ENCODE measurements at regions not wholly inside any gene's neighbourhood (a gene's known extent, or its start where the extent isn't known, plus 50 kb on each side); places are given as distances from the start of the nearest gene placed in this dataset.
"Not testable (repeated sequence)": the region's sequence is repeated elsewhere in the genome, so short reads cannot be mapped to it uniquely, and the experiment has no call there.

DNA sequence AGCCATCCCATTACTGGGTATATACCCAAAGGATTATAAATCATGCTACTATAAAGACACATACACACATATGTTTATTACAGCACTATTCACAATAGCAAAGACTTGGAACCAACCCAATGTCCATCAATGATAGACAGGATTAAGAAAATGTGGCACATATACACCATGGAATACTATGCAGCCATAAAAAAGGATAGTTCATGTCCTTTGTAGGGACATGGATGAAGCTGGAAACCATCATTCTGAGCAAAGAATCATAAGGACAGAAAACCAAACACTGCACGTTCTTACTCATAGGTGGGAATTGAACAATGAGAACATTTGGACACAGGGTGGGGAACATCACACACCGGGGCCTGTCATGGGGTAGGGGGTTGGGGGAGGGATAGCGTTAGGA lies 60.3 kb upstream of the NMU start:
- H3K4me3 ChIP-seq (ENCODE audit: low read length); H3K9me2 ChIP-seq (replicated peaks; ENCODE audit: low read length); H2AFZ ChIP-seq (ENCODE audit: low read length); BruUV-seq (replicated peaks); POLR2A ChIA-PET (ENCODE audit: unreplicated experiment); H3K36me3 ChIP-seq (ENCODE audit: low read depth, low read length); H3K79me2 ChIP-seq (ENCODE audit: low read length); H3K4me2 ChIP-seq (ENCODE audit: low read length); intact Hi-C loops (cut with micrococcal nuclease); H3K9me3 ChIP-seq (ENCODE audit: low read length); DNase-seq; H3K9ac ChIP-seq (ENCODE audit: low read length); H3K27ac ChIP-seq (ENCODE audit: low read length); H3K4me1 ChIP-seq (ENCODE audit: insufficient read depth, low read length); ATAC-seq; H3K27me3 ChIP-seq (ENCODE audit: low read length); H4K20me1 ChIP-seq (ENCODE audit: low read length); H3F3A ChIP-seq (ENCODE audit: low read length, unreplicated experiment); CTCF ChIA-PET: not testable (repeated sequence)

- Histone ChIP-seq H2AFZ (ENCODE audit: low read length) (no peak overlapping the region), H3K27me3 (ENCODE audit: low read length) (peaks cover 14% of the 10 kb centered on the region), H3K9me3 (ENCODE audit: low read length) (no peaks in the 10 kb centered on the region), H3K4me3 (ENCODE audit: low read length) (no peak overlapping the region), H4K20me1 (ENCODE audit: low read length) (no peaks in the 10 kb centered on the region), H3F3A (ENCODE audit: low read length, unreplicated experiment) (no peaks in the 10 kb centered on the region), H3K9ac (ENCODE audit: low read length) (no peak overlapping the region), H3K27ac (ENCODE audit: low read length) (no peak overlapping the region), H3K4me1 (ENCODE audit: insufficient read depth, low read length) (no peaks in the 10 kb centered on the region), H3K4me2 (ENCODE audit: low read length) (no peak overlapping the region), H3K36me3 (ENCODE audit: low read depth, low read length) (no peaks in the 10 kb centered on the region), H3K9me2 (replicated peaks; ENCODE audit: low read length) (no peaks in the 10 kb centered on the region), H3K79me2 (ENCODE audit: low read length) (no peaks in the 10 kb centered on the region)
- intact Hi-C loops (cut with micrococcal nuclease) = no loop called here
- no TSS peak for BruUV-seq (replicated peaks)
- TF ChIP-seq EZH2phosphoT487 (IDR thresholded peaks at IDR 0.05; ENCODE audit: borderline replicate concordance, low read length) = no peak
- TF ChIP-seq CTCF (conservative IDR thresholded peaks at IDR 0.05; ENCODE audit: low read depth, low read length) = no peak
- no peak for TF ChIP-seq EZH2 (IDR thresholded peaks at IDR 0.05; ENCODE audit: low read length, unreplicated experiment)
- no peak for DNase-seq
- ChIA-PET CTCF (no interaction called here), POLR2A (ENCODE audit: unreplicated experiment) (no interaction called here)
- ATAC-seq = no peak
These were observed 70.4 kb upstream of the NMU start for GRCh38 chr4:55706541-55706940.

GRCh38 chr4:55707507-55707906 lies 71.4 kb upstream of the NMU start:
- TF ChIP-seq EZH2 (IDR thresholded peaks at IDR 0.05; ENCODE audit: low read length, unreplicated experiment) (no peak), CTCF (conservative IDR thresholded peaks at IDR 0.05; ENCODE audit: low read depth, low read length) (no peak), EZH2phosphoT487 (IDR thresholded peaks at IDR 0.05; ENCODE audit: borderline replicate concordance, low read length) (no peak)
- H3K9me3 ChIP-seq (ENCODE audit: low read length) = no peaks in the 10 kb centered on the region
- no peak for ATAC-seq
- no peaks in the 10 kb centered on the region for H3F3A ChIP-seq (ENCODE audit: low read length, unreplicated experiment)
- BruUV-seq (replicated peaks) = no TSS peak
- no peaks in the 10 kb centered on the region for H3K4me1 ChIP-seq (ENCODE audit: insufficient read depth, low read length)
- CTCF ChIA-PET = no interaction called here
- no peak overlapping the region for H3K4me3 ChIP-seq (ENCODE audit: low read length)
- H3K9me2 ChIP-seq (replicated peaks; ENCODE audit: low read length) = no peaks in the 10 kb centered on the region
- no peaks in the 10 kb centered on the region for H4K20me1 ChIP-seq (ENCODE audit: low read length)
- no peaks in the 10 kb centered on the region for H3K36me3 ChIP-seq (ENCODE audit: low read depth, low read length)
- POLR2A ChIA-PET (ENCODE audit: unreplicated experiment) = no interaction called here
- peaks cover 8% of the 10 kb centered on the region; the same call in 1 of the 2 replicates for H3K27me3 ChIP-seq (ENCODE audit: low read length)
- no peaks in the 10 kb centered on the region for H3K79me2 ChIP-seq (ENCODE audit: low read length)
- no peak overlapping the region for H3K9ac ChIP-seq (ENCODE audit: low read length)
- peak overlapping the region; percentile 59 for H2AFZ ChIP-seq (ENCODE audit: low read length)
- DNase-seq = no peak
- intact Hi-C loops (cut with micrococcal nuclease) = no loop called here
- no peak overlapping the region for H3K4me2 ChIP-seq (ENCODE audit: low read length)
- H3K27ac ChIP-seq (ENCODE audit: low read length) = no peak overlapping the region

GRCh38 chr4:55707991-55708390 lies 71.9 kb upstream of the NMU start:
- H4K20me1 ChIP-seq (ENCODE audit: low read length); H3K27me3 ChIP-seq (ENCODE audit: low read length); H3K4me1 ChIP-seq (ENCODE audit: insufficient read depth, low read length); POLR2A ChIA-PET (ENCODE audit: unreplicated experiment); H3K9me2 ChIP-seq (replicated peaks; ENCODE audit: low read length); intact Hi-C loops (cut with micrococcal nuclease); ATAC-seq; H3K9me3 ChIP-seq (ENCODE audit: low read length); H3K4me3 ChIP-seq (ENCODE audit: low read length); H3K9ac ChIP-seq (ENCODE audit: low read length); H3F3A ChIP-seq (ENCODE audit: low read length, unreplicated experiment); H3K27ac ChIP-seq (ENCODE audit: low read length); CTCF ChIA-PET; BruUV-seq (replicated peaks); H3K4me2 ChIP-seq (ENCODE audit: low read length); H3K79me2 ChIP-seq (ENCODE audit: low read length); H3K36me3 ChIP-seq (ENCODE audit: low read depth, low read length); H2AFZ ChIP-seq (ENCODE audit: low read length); DNase-seq: not testable (repeated sequence)

DNA sequence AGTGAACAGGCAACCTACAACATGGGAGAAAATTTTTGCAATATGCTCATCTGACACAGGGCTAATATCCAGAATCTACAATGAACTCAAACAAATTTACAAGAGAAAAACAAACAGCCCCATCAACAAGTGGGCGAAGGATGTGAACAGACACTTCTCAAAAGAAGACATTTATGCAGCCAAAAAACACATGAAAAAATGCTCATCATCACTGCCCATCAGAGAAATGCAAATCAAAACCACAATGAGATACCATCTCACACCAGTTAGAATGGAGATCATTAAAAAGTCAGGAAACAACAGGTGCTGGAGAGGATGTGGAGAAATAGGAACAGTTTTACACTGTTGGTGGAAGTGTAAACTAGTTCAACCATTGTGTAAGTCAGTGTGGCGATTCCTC lies 76.7 kb upstream of the NMU start:
- H3K9me3 ChIP-seq (ENCODE audit: low read length); H3K4me2 ChIP-seq (ENCODE audit: low read length); H3K27me3 ChIP-seq (ENCODE audit: low read length); H3F3A ChIP-seq (ENCODE audit: low read length, unreplicated experiment); H3K9ac ChIP-seq (ENCODE audit: low read length); CTCF ChIA-PET; ATAC-seq; H2AFZ ChIP-seq (ENCODE audit: low read length); H3K4me1 ChIP-seq (ENCODE audit: insufficient read depth, low read length); intact Hi-C loops (cut with micrococcal nuclease); H3K36me3 ChIP-seq (ENCODE audit: low read depth, low read length); H3K79me2 ChIP-seq (ENCODE audit: low read length); H4K20me1 ChIP-seq (ENCODE audit: low read length); H3K9me2 ChIP-seq (replicated peaks; ENCODE audit: low read length); H3K27ac ChIP-seq (ENCODE audit: low read length); DNase-seq; H3K4me3 ChIP-seq (ENCODE audit: low read length); POLR2A ChIA-PET (ENCODE audit: unreplicated experiment); BruUV-seq (replicated peaks): not testable (repeated sequence)
